22Rv1 (cell line): ENCODE measurements at regions not wholly inside any gene's neighbourhood (a gene's known extent, or its start where the extent isn't known, plus 50 kb on each side); places are given as distances from the start of the nearest gene placed in this dataset.

Experiments used
- ZFX ChIP-seq: fragments of 450-650 bp; IDR thresholded peaks from 2 replicates; pipeline ENCODE4 v1.6.1; 2017; ENCODE audit warnings: antibody characterized with exemption, borderline replicate concordance
- TF ChIP-seq, protein P1 (sequence below): fragments of 450-650 bp; IDR thresholded peaks from 2 replicates; pipeline ENCODE4 v1.5.1; 2017; ENCODE audit warnings: mild to moderate bottlenecking

DNA sequence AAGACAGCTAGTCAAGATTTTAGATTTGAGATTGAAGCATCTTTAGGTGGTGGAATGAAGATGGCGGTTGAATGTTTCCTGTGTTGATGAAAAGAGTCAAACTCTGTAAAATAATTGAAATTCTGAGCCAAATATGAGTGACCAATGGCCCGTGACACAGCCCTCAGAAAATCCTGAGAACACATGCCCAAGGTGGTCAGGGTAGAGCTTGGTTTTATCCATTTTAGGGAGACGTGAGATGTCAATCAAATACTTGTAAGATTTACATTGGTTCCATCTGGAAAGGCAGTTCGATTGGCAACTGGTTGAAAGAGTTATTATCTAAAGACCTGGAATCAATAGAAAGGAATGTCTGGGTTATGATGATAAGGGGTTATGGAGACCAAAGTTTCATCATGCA is 198.0 kb upstream of the AGAP1 start:
- TF ChIP-seq, protein P1, sequence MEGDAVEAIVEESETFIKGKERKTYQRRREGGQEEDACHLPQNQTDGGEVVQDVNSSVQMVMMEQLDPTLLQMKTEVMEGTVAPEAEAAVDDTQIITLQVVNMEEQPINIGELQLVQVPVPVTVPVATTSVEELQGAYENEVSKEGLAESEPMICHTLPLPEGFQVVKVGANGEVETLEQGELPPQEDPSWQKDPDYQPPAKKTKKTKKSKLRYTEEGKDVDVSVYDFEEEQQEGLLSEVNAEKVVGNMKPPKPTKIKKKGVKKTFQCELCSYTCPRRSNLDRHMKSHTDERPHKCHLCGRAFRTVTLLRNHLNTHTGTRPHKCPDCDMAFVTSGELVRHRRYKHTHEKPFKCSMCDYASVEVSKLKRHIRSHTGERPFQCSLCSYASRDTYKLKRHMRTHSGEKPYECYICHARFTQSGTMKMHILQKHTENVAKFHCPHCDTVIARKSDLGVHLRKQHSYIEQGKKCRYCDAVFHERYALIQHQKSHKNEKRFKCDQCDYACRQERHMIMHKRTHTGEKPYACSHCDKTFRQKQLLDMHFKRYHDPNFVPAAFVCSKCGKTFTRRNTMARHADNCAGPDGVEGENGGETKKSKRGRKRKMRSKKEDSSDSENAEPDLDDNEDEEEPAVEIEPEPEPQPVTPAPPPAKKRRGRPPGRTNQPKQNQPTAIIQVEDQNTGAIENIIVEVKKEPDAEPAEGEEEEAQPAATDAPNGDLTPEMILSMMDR, result no peak
- TF ChIP-seq ZFX, result no peak
